K562 (cell line): ENCODE measurements at regions not wholly inside any gene's neighbourhood (a gene's known extent, or its start where the extent isn't known, plus 50 kb on each side); places are given as distances from the start of the nearest gene placed in this dataset.

Experiments
- ATAC-seq: fragments of 200-7000 bp; cut with Tn5 transposase; 3 replicates; pipeline ENCODE4 v1.9.1; 2020; ENCODE audit warnings: moderate library complexity
- BruUV-seq: library from RNA; stranded (reverse); fragments of 400-500 nt; replicated peaks from 2 replicates; lab custom pipeline; 2021; lab: Mats Ljungman, UMichigan
- CTCF ChIA-PET: fragments of 300-600 bp; formaldehyde crosslinking; extraction: SDS; loops from one replicate; lab custom pipeline; 2021; ENCODE audit warnings: low intra/inter-chr PET ratio; lab: Yijun Ruan, JAX
- POLR2A ChIA-PET: fragments of 300-600, 350-650 bp; sonication (Branson Sonifier 250); formaldehyde crosslinking; extraction: SDS; loops from one replicate; lab custom pipeline; 2021; ENCODE audit warnings: antibody characterized with exemption, inconsistent platforms; lab: Yijun Ruan, JAX
- DNase-seq, 4 experiments: peaks; one replicate each; pipeline versions ENCODE4 v3.0.0 to v3.0.0-alpha.2; 2011 to 2018; ENCODE audit warnings: low spot score in 3 of 4, mixed read lengths in 3 of 4; ENCODE audit errors: extremely low read depth in 1 of 4
- FAIRE-seq: peaks from 2 replicates; lab custom pipeline; 2011; peaks lifted over from hg19 to GRCh38; lab: Jason Lieb, UNC
- H2AFZ ChIP-seq: 2 replicates; pipeline ENCODE4 v1.6.0; 2011; ENCODE audit warnings: low read depth, low read length, control low read depth, inconsistent platforms
- H3K27ac ChIP-seq: fragments of 200-600 bp; 3 replicates; pipeline ENCODE4 v1.8.0; 2011; ENCODE audit warnings: low read depth, mild to moderate bottlenecking, control low read depth, inconsistent platforms, low read length, moderate library complexity, mixed read lengths; ENCODE audit errors: extremely low read depth
- H3K27me3 ChIP-seq, 2 experiments: fragments of 300-600 bp in 1 of 2; 2 replicates in 1 of 2; 3 replicates in 1 of 2; pipeline versions ENCODE4 v1.6.0 to v1.8.0; 2011; ENCODE audit warnings: inconsistent platforms in 2 of 2, low read length in 2 of 2, mild to moderate bottlenecking in 1 of 2, mixed read lengths in 1 of 2, moderate library complexity in 1 of 2; ENCODE audit not compliant: control insufficient read depth in 2 of 2, insufficient read depth in 2 of 2
- H3K36me3 ChIP-seq: fragments of 300-600 bp; 3 replicates; pipeline ENCODE4 v1.8.0; 2011; ENCODE audit warnings: mild to moderate bottlenecking, low read length, inconsistent platforms; ENCODE audit not compliant: control insufficient read depth, insufficient read depth
- H3K4me1 ChIP-seq, 2 experiments: fragments of 200-600 bp in 1 of 2; replicated peaks in 1 of 2; 2 replicates in 1 of 2; 3 replicates in 1 of 2; pipeline versions ENCODE4 v1.5.1 to v1.8.0; 2011; ENCODE audit warnings: inconsistent platforms in 2 of 2, low read length in 2 of 2, mild to moderate bottlenecking in 1 of 2, mixed read lengths in 1 of 2, moderate library complexity in 1 of 2; ENCODE audit not compliant: control insufficient read depth in 2 of 2, insufficient read depth in 2 of 2
- H3K4me2 ChIP-seq: 2 replicates; pipeline ENCODE4 v1.6.1; 2011; ENCODE audit warnings: low read length, control low read depth, inconsistent platforms, mixed read lengths; ENCODE audit not compliant: insufficient read depth
- H3K4me3 ChIP-seq: fragments of 200-600 bp; sonication (generic), shearing (Covaris generic); 2 replicates; pipeline ENCODE4 v1.5.1; 2016; ENCODE audit warnings: control low read depth, inconsistent platforms
- H3K79me2 ChIP-seq: fragments of 200-600 bp; 3 replicates; pipeline ENCODE4 v1.8.0; 2011; ENCODE audit warnings: low read length, inconsistent platforms; ENCODE audit not compliant: control insufficient read depth, insufficient read depth
- H3K9ac ChIP-seq, 2 experiments: 2 replicates each; pipeline versions ENCODE4 v1.6.0 to v1.6.1; 2011; ENCODE audit warnings: low read depth in 2 of 2, low read length in 2 of 2, control low read depth in 1 of 2, inconsistent platforms in 1 of 2, mild to moderate bottlenecking in 1 of 2, mixed read lengths in 1 of 2; ENCODE audit not compliant: insufficient read depth in 1 of 2
- H3K9me1 ChIP-seq: one replicate; pipeline ENCODE4 v1.6.0; 2011; ENCODE audit warnings: inconsistent platforms, mild to moderate bottlenecking, low read length, moderate library complexity; ENCODE audit not compliant: control insufficient read depth, insufficient read depth
- H3K9me3 ChIP-seq: replicated peaks from 2 replicates; pipeline ENCODE4 v1.5.1; 2011; ENCODE audit warnings: low read depth, low read length, inconsistent platforms; ENCODE audit not compliant: control insufficient read depth, insufficient read depth
- H4K20me1 ChIP-seq: replicated peaks from 2 replicates; pipeline ENCODE4 v1.6.1; 2011; ENCODE audit warnings: low read length, inconsistent platforms, mixed read lengths; ENCODE audit not compliant: control insufficient read depth, insufficient read depth
- CBFB ChIP-seq: sonication (generic); formaldehyde crosslinking; IDR thresholded peaks from 2 replicates; pipeline ENCODE4 v1.4.0; 2020; ENCODE audit warnings: mild to moderate bottlenecking, missing genetic modification reagents
- CHD2 ChIP-seq: IDR thresholded peaks from 2 replicates; pipeline ENCODE4 v1.6.1; 2011; ENCODE audit warnings: low read depth, low read length
- DMBX1 ChIP-seq: fragments of 250-450 bp; sonication (Bioruptor Pico); IDR thresholded peaks from 2 replicates; pipeline ENCODE4 v1.8.0; 2022; ENCODE audit warnings: inconsistent platforms, mild to moderate bottlenecking, moderate library complexity, borderline replicate concordance
- ETV1 ChIP-seq: fragments of 450-650 bp; conservative IDR thresholded peaks from 2 replicates; pipeline ENCODE4 v1.6.1; 2016; ENCODE audit warnings: missing genetic modification characterization, control low read depth, low read depth, missing compliant biosample characterization
- ILK ChIP-seq: fragments of 450-650 bp; IDR thresholded peaks from 2 replicates; pipeline ENCODE4 v1.6.1; 2016; ENCODE audit warnings: missing genetic modification characterization, low read depth, mild to moderate bottlenecking, missing compliant biosample characterization, moderate library complexity, borderline replicate concordance
- SMAD1 ChIP-seq: fragments of 150-350 bp; IDR thresholded peaks from 2 replicates; pipeline ENCODE4 v1.6.1; 2014; ENCODE audit warnings: low read length, low read depth; ENCODE audit not compliant: partially characterized antibody
- ZNF134 ChIP-seq: fragments of 250-450 bp; sonication (Bioruptor Pico); conservative IDR thresholded peaks from 2 replicates; pipeline ENCODE4 v1.4.0; 2020
- WGBS: fragments of 100-300 bp; shearing (Covaris generic); methylation state at CpG from one replicate; pipeline ENCODE4 v1.1.6; 2016; ENCODE audit warnings: low coverage, mixed read lengths; ENCODE audit not compliant: insufficient coverage; ENCODE audit errors: missing lambda C conversion rate; 5-methylcytosine and 5-hydroxymethylcytosine counted together
- in situ Hi-C: fragments of 300-500 bp; cut with MboI; formaldehyde crosslinking; loops from 4 replicates; pipeline ENCODE4 v1.15.0; 2018; ENCODE audit warnings: inconsistent platforms, mixed read lengths
- intact Hi-C: fragments of 100-400 bp; cut with micrococcal nuclease; formaldehyde crosslinking; loops from 2 replicates; pipeline ENCODE4 v1.14.2; 2022
- TF ChIP-seq, protein P1 (sequence below): IDR thresholded peaks from 2 replicates; pipeline ENCODE4 v1.6.1; 2011; ENCODE audit warnings: borderline replicate concordance, low read depth, mild to moderate bottlenecking, moderate library complexity, low read length; ENCODE audit not compliant: insufficient read depth, poor library complexity, severe bottlenecking

DNA sequence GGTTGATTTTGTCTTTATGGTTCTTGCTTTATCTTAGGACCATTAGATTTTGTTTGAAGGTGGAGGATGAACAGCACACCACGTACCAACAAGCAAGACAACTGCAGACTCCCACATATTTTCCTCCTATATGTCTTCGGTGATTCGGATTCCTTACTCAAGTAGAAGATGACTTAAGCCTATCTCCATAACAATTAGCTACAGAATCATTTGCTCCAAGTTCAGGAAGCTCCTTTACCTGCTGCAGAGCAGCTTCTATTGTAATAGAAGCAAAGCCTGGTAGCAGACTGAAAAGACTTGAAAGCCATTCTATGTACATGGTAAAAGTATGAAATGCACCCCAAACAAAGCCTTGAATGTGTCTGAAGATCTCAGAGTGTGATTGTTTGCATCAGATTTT, 229.0 kb downstream of the SOX2 start:
- Histone ChIP-seq H3K9ac (no peak overlapping the region), H3K4me2 (no peak overlapping the region), H3K36me3 (no peaks in the 10 kb centered on the region), H2AFZ (no peak overlapping the region), H3K79me2 (no peaks in the 10 kb centered on the region), H4K20me1 (no peaks in the 10 kb centered on the region), H3K9me1 (no peaks in the 10 kb centered on the region), H3K27ac (no peak overlapping the region), H3K27me3 (no peaks in the 10 kb centered on the region), H3K4me3 (no peak overlapping the region), H3K9me3 (no peaks in the 10 kb centered on the region), H3K4me1 (no peaks in the 10 kb centered on the region; a peak in 1 of 5 replicates)
- POLR2A ChIA-PET: no interaction called here
- WGBS: 0% methylated on average over 3 of the region's 3 CpGs
- DNase-seq (no peak), FAIRE-seq (no peak), ATAC-seq (no peak)
- TF ChIP-seq CBFB (CRISPR knock-in tag) (no peak), SMAD1 (no peak), CHD2 (no peak), ILK (tag) (no peak), ZNF134 (CRISPR knock-in tag) (no peak), ETV1 (tag) (no peak), DMBX1 (CRISPR knock-in tag) (no peak)
- TF ChIP-seq, protein P1, sequence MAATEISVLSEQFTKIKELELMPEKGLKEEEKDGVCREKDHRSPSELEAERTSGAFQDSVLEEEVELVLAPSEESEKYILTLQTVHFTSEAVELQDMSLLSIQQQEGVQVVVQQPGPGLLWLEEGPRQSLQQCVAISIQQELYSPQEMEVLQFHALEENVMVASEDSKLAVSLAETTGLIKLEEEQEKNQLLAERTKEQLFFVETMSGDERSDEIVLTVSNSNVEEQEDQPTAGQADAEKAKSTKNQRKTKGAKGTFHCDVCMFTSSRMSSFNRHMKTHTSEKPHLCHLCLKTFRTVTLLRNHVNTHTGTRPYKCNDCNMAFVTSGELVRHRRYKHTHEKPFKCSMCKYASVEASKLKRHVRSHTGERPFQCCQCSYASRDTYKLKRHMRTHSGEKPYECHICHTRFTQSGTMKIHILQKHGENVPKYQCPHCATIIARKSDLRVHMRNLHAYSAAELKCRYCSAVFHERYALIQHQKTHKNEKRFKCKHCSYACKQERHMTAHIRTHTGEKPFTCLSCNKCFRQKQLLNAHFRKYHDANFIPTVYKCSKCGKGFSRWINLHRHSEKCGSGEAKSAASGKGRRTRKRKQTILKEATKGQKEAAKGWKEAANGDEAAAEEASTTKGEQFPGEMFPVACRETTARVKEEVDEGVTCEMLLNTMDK: no peak
- intact Hi-C loops: no loop called here
- CTCF ChIA-PET: no interaction called here
- BruUV-seq: no TSS peak
- in situ Hi-C loops: no loop called here
